RWPE2 (cell line): ENCODE measurements at regions not wholly inside any gene's neighbourhood (a gene's known extent, or its start where the extent isn't known, plus 50 kb on each side); places are given as distances from the start of the nearest gene placed in this dataset.

Experiments used
- ATAC-seq: fragments of 200-7000 bp; cut with Tn5 transposase; 3 replicates; pipeline ENCODE4 v1.9.1; 2021; ENCODE audit warnings: low read depth
- DNase-seq: peaks from one replicate; pipeline ENCODE4 v3.0.0-alpha.2; 2020; ENCODE audit warnings: low spot score
- H3K27ac ChIP-seq: fragments of 450-650 bp; 2 replicates; pipeline ENCODE4 v1.5.1; 2017; ENCODE audit warnings: mild to moderate bottlenecking; ENCODE audit not compliant: poor library complexity, severe bottlenecking
- H3K27me3 ChIP-seq: fragments of 250-450 bp; sonication (Bioruptor Pico); 2 replicates; pipeline ENCODE4 v1.5.1; 2021; ENCODE audit warnings: mild to moderate bottlenecking, moderate library complexity; ENCODE audit not compliant: insufficient read depth, poor library complexity, severe bottlenecking
- H3K36me3 ChIP-seq: fragments of 250-450 bp; sonication (Bioruptor Pico); 2 replicates; pipeline ENCODE4 v1.5.1; 2020; ENCODE audit warnings: low read depth, mild to moderate bottlenecking, moderate library complexity
- H3K4me1 ChIP-seq: fragments of 250-450 bp; sonication (Bioruptor Pico); 2 replicates; pipeline ENCODE4 v1.5.1; 2021; ENCODE audit warnings: mild to moderate bottlenecking, moderate library complexity; ENCODE audit not compliant: insufficient read depth, poor library complexity, severe bottlenecking
- H3K4me3 ChIP-seq: fragments of 250-450 bp; sonication (Bioruptor Pico); 2 replicates; pipeline ENCODE4 v1.5.1; 2021; ENCODE audit warnings: mild to moderate bottlenecking, moderate library complexity; ENCODE audit not compliant: severe bottlenecking
- H3K9me3 ChIP-seq: fragments of 250-450 bp; sonication (Bioruptor Pico); 2 replicates; pipeline ENCODE4 v1.5.1; 2021; ENCODE audit warnings: mild to moderate bottlenecking, moderate library complexity; ENCODE audit not compliant: severe bottlenecking
- CTCF ChIP-seq: fragments of 450-650 bp; IDR thresholded peaks from one replicate; pipeline ENCODE4 v1.5.1; 2017; ENCODE audit warnings: mild to moderate bottlenecking, moderate library complexity; ENCODE audit not compliant: poor library complexity, severe bottlenecking

- H3K9me3 ChIP-seq, result no peaks in the 10 kb centered on the region
- no peak overlapping the region for H3K4me3 ChIP-seq
- no peaks in the 10 kb centered on the region for H3K27me3 ChIP-seq
- ATAC-seq (no peak), DNase-seq (no peak)
- H3K4me1 ChIP-seq, result no peaks in the 10 kb centered on the region
- no peak overlapping the region for H3K27ac ChIP-seq
- no peak for TF ChIP-seq CTCF
- H3K36me3 ChIP-seq, result no peaks in the 10 kb centered on the region
Measured at GRCh38 chr12:91964501-91964900, 181.1 kb downstream of the BTG1 start.

GRCh38 chr12:91959220-91959619 is 186.4 kb downstream of the BTG1 start:
- ATAC-seq (no peak), DNase-seq (no peak)
- TF ChIP-seq CTCF, result no peak
- H3K9me3 ChIP-seq, result no peaks in the 10 kb centered on the region
- H3K27ac ChIP-seq, result no peak overlapping the region
- no peak overlapping the region for H3K4me3 ChIP-seq
- no peaks in the 10 kb centered on the region for H3K36me3 ChIP-seq
- H3K27me3 ChIP-seq, result no peaks in the 10 kb centered on the region
- H3K4me1 ChIP-seq, result no peaks in the 10 kb centered on the region

DNA sequence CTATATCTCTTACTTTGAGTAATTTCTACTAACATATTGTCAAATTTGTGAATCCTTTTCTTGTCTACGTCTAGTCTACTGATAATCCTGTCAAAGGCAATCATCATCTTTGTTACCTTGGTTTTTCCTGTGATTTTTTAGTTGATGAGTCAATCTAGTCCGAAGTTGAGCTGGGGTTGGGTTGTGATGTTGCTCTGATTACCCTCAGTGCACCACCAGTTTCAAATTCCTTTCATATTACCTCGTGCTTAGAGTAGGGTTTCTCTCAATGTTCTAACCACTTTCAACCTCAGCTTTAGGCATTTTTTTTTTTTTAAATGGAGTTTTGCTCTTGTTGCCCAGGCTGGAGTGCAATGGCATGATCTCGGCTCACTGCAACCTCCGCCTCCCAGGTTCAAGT is 186.8 kb downstream of the BTG1 start:
- Histone ChIP-seq H3K9me3 (no peaks in the 10 kb centered on the region), H3K4me1 (no peaks in the 10 kb centered on the region), H3K36me3 (no peaks in the 10 kb centered on the region), H3K4me3 (no peak overlapping the region), H3K27me3 (no peaks in the 10 kb centered on the region), H3K27ac (no peak overlapping the region)
- no peak for TF ChIP-seq CTCF
- ATAC-seq (no peak), DNase-seq (no peak)

DNA sequence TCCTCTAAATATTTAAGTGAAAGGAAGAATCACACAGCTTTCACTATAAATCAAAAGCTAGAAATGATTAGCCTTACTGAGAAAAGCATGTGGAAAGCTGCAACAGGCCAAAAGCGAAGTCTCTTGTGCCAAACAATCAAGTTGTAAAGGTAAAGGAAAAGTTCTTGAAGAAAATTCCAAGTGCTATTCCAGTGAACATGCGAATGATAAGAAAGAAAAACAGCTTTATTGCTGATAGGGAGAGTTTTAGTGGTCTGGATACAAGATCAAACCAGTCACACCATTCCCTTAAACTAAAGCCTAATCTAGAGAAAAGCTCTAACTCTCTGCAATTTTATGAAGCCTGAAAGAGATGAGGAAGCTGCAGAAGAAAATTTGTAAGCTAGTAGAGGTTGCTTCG is 190.9 kb downstream of the BTG1 start:
- Histone ChIP-seq H3K27ac (no peak overlapping the region), H3K4me3 (no peak overlapping the region), H3K9me3 (no peaks in the 10 kb centered on the region), H3K36me3 (no peaks in the 10 kb centered on the region), H3K4me1 (no peaks in the 10 kb centered on the region), H3K27me3 (no peaks in the 10 kb centered on the region)
- ATAC-seq (no peak), DNase-seq (no peak)
- TF ChIP-seq CTCF, result no peak

DNA sequence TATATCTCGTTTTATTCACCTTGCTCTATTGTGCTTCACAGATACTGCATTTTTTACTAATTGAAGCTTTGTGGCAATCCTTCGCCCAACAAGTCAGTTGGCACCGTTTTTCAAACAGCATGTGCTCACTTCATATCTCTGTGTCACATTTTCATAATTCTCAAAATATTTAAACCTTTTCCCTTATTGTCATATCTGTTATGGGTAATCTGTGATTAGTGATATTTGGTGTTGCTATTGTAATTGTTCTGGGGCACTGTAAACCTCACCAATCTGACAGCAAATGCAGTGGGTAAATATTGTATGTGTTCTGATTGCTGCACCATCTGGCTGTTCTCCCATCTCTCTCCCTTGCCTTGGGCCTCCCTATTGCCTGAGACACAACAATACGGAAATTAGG is 191.3 kb downstream of the BTG1 start:
- DNase-seq (no peak), ATAC-seq (no peak)
- Histone ChIP-seq H3K27me3 (no peaks in the 10 kb centered on the region), H3K27ac (no peak overlapping the region), H3K36me3 (no peaks in the 10 kb centered on the region), H3K4me1 (no peaks in the 10 kb centered on the region), H3K4me3 (no peak overlapping the region), H3K9me3 (no peaks in the 10 kb centered on the region)
- TF ChIP-seq CTCF, result no peak
